ENCODE measurements at regions not wholly inside any gene's neighbourhood (a gene's known extent, or its start where the extent isn't known, plus 50 kb on each side); places are given as distances from the start of the nearest gene placed in this dataset.

DNA sequence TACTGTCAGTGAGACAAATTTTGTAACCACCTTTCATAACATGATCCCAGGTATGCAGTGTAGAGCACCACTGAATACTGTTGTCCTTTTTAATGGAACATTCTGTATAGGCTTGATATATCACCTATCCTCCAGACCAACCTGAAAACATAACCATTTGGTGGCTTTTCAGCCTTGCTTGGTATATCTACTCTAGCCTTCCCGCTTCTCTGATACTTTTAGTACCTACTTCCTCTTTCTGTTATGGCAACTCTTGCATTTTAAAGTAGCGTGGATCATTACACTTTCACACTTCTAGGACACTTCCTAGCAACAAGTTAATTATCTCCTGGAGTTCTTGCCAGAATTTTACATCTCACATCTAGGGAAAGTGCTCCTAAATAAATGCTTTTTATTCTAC is 226.6 kb upstream of the ROBO1 start:
- Histone ChIP-seq H3K4me1 (replicated peaks in 1 of 2; ENCODE audit: control insufficient read depth in 2 of 2, insufficient read depth in 2 of 2, low read length in 2 of 2) (no peaks in the 10 kb centered on the region), H3K27ac (ENCODE audit: extremely low read depth, low read depth, low read length) (no peak overlapping the region), H3K27me3 (ENCODE audit: control insufficient read depth in 2 of 2, insufficient read depth in 2 of 2, low read length in 2 of 2) (no peaks in the 10 kb centered on the region), H3K36me3 (ENCODE audit: control insufficient read depth, insufficient read depth, low read length) (no peaks in the 10 kb centered on the region), H3K79me2 (ENCODE audit: control insufficient read depth, insufficient read depth, low read length) (no peaks in the 10 kb centered on the region), H3K9ac (ENCODE audit: insufficient read depth in 1 of 2, low read depth in 2 of 2, low read length in 2 of 2) (no peak overlapping the region), H3K9me3 (replicated peaks; ENCODE audit: control insufficient read depth, insufficient read depth, low read depth, low read length) (no peaks in the 10 kb centered on the region), H2AFZ (ENCODE audit: low read depth, low read length) (no peak overlapping the region), H3K9me1 (ENCODE audit: control insufficient read depth, insufficient read depth, low read length) (no peaks in the 10 kb centered on the region), H4K20me1 (replicated peaks; ENCODE audit: control insufficient read depth, insufficient read depth, low read length) (no peaks in the 10 kb centered on the region), H3K4me2 (ENCODE audit: insufficient read depth, low read length) (no peak overlapping the region), H3K4me3 (no peak overlapping the region)
- 0% methylated on average over 1 of the region's 2 CpGs for WGBS (ENCODE audit: insufficient coverage, low coverage, missing lambda C conversion rate)
- ChIA-PET CTCF (ENCODE audit: low intra/inter-chr PET ratio) (no interaction called here), POLR2A (no interaction called here)
- TF ChIP-seq EHMT2 (IDR thresholded peaks at IDR 0.05) = no peak
- no peak for TF ChIP-seq ZNF717 (CRISPR knock-in tag; IDR thresholded peaks at IDR 0.05)
- TF ChIP-seq DPF2 (IDR thresholded peaks at IDR 0.05) = no peak
- TF ChIP-seq, protein P1, sequence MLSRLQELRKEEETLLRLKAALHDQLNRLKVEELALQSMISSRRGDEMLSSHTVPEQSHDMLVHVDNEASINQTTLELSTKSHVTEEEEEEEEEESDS (CRISPR knock-in tag; IDR thresholded peaks at IDR 0.05) = no peak
- TF ChIP-seq RCOR1 (IDR thresholded peaks at IDR 0.05; ENCODE audit: borderline replicate concordance in 1 of 2, low read depth in 2 of 2, low read length in 2 of 2) = no peak
- TF ChIP-seq, protein P2, sequence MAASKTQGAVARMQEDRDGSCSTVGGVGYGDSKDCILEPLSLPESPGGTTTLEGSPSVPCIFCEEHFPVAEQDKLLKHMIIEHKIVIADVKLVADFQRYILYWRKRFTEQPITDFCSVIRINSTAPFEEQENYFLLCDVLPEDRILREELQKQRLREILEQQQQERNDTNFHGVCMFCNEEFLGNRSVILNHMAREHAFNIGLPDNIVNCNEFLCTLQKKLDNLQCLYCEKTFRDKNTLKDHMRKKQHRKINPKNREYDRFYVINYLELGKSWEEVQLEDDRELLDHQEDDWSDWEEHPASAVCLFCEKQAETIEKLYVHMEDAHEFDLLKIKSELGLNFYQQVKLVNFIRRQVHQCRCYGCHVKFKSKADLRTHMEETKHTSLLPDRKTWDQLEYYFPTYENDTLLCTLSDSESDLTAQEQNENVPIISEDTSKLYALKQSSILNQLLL (CRISPR knock-in tag; IDR thresholded peaks at IDR 0.05; ENCODE audit: borderline replicate concordance) = no peak
- TF ChIP-seq NONO (IDR thresholded peaks at IDR 0.05; ENCODE audit: low read depth in 2 of 2, low read length in 1 of 2) = no peak
- no peak for TF ChIP-seq CCNT2 (IDR thresholded peaks at IDR 0.05; ENCODE audit: borderline replicate concordance, extremely low read depth, insufficient read length, low read depth, low read length)
- TF ChIP-seq BRD9 (IDR thresholded peaks at IDR 0.05; ENCODE audit: low read depth, partially characterized antibody) = no peak
- TF ChIP-seq, protein P3, sequence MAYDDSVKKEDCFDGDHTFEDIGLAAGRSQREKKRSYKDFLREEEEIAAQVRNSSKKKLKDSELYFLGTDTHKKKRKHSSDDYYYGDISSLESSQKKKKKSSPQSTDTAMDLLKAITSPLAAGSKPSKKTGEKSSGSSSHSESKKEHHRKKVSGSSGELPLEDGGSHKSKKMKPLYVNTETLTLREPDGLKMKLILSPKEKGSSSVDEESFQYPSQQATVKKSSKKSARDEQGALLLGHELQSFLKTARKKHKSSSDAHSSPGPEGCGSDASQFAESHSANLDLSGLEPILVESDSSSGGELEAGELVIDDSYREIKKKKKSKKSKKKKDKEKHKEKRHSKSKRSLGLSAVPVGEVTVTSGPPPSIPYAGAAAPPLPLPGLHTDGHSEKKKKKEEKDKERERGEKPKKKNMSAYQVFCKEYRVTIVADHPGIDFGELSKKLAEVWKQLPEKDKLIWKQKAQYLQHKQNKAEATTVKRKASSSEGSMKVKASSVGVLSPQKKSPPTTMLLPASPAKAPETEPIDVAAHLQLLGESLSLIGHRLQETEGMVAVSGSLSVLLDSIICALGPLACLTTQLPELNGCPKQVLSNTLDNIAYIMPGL (CRISPR knock-in tag; IDR thresholded peaks at IDR 0.05) = no peak
- no peak for TF ChIP-seq ZNF445 (CRISPR knock-in tag; IDR thresholded peaks at IDR 0.05; ENCODE audit: low read depth)
- TF ChIP-seq SOX6 (IDR thresholded peaks at IDR 0.05) = no peak
- TF ChIP-seq SMC3 (conservative IDR thresholded peaks at IDR 0.05; ENCODE audit: insufficient read depth, low read depth, low read length) = no peak
- intact Hi-C loops (cut with micrococcal nuclease) = no loop called here
- ATAC-seq (no peak), DNase-seq (ENCODE audit: extremely low read depth in 1 of 4, low spot score in 3 of 4) (no peak), FAIRE-seq (no peak)
- in situ Hi-C loops (cut with MboI) = no loop called here
- BruUV-seq (replicated peaks) = no TSS peak

Data from K562 (cell line).